HG03575 (cell line): ENCODE measurements at regions not wholly inside any gene's neighbourhood (a gene's known extent, or its start where the extent isn't known, plus 50 kb on each side); places are given as distances from the start of the nearest gene placed in this dataset.
"Not testable (repeated sequence)": the region's sequence is repeated elsewhere in the genome, so short reads cannot be mapped to it uniquely, and the experiment has no call there.

Experiments
- ATAC-seq: cut with Tn5 transposase; IDR thresholded peaks from one replicate; pipeline ENCODE4 v1.9.1; 2021; ENCODE audit not compliant: unreplicated experiment, insufficient number of reproducible peaks, low FRiP score; ENCODE audit errors: extremely low read depth

GRCh38 chr15:44898890-44899651, 57.4 kb upstream of the TERB2 start:
- ATAC-seq: not testable (repeated sequence)

- ATAC-seq: not testable (repeated sequence)
These were observed 56.7 kb upstream of the TERB2 start for GRCh38 chr15:44899775-44900174.

- ATAC-seq: not testable (repeated sequence)
These were observed 55.7 kb upstream of the TERB2 start for GRCh38 chr15:44900796-44901195.

- ATAC-seq: not testable (repeated sequence)
These were observed 53.2 kb upstream of the TERB2 start for GRCh38 chr15:44903281-44903680.

- not testable (repeated sequence) for ATAC-seq
These were observed 51.7 kb upstream of the TERB2 start for GRCh38 chr15:44904651-44905340.
